ENCODE measurements at regions not wholly inside any gene's neighbourhood (a gene's known extent, or its start where the extent isn't known, plus 50 kb on each side); places are given as distances from the start of the nearest gene placed in this dataset.

DNA sequence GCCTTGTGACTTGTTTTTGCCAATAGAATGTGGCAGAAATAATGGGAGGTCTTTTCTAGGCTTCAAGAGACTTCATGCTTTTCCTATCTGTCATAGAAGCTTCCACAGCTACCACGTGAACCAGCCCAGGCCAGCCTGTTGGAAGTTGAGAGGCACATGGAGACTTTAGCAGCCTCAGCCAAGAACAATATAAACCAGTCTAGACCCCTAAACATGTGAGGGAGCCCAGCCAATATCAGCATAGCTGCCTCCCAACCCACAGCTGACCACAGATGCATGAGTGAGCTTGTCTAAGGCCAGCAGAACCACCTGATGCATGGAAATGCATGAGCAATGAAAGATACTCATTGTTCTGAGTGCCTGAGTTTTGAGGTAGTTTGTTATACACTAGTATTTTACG lies 540.7 kb upstream of the BTBD3 start:
- TF ChIP-seq POLR2AphosphoS5 (IDR thresholded peaks at IDR 0.05; ENCODE audit: low read depth, low read length) (no peak), FOXP2 (optimal IDR thresholded peaks at IDR 0.05; ENCODE audit: borderline replicate concordance, extremely low read depth, extremely low read length, insufficient read depth) (no peak), TAF1 (IDR thresholded peaks at IDR 0.05; ENCODE audit: borderline replicate concordance, insufficient read depth, low read length) (no peak), SIN3A (IDR thresholded peaks at IDR 0.05; ENCODE audit: borderline replicate concordance, insufficient read depth, low read length) (no peak)
- TF ChIP-seq, protein P1, sequence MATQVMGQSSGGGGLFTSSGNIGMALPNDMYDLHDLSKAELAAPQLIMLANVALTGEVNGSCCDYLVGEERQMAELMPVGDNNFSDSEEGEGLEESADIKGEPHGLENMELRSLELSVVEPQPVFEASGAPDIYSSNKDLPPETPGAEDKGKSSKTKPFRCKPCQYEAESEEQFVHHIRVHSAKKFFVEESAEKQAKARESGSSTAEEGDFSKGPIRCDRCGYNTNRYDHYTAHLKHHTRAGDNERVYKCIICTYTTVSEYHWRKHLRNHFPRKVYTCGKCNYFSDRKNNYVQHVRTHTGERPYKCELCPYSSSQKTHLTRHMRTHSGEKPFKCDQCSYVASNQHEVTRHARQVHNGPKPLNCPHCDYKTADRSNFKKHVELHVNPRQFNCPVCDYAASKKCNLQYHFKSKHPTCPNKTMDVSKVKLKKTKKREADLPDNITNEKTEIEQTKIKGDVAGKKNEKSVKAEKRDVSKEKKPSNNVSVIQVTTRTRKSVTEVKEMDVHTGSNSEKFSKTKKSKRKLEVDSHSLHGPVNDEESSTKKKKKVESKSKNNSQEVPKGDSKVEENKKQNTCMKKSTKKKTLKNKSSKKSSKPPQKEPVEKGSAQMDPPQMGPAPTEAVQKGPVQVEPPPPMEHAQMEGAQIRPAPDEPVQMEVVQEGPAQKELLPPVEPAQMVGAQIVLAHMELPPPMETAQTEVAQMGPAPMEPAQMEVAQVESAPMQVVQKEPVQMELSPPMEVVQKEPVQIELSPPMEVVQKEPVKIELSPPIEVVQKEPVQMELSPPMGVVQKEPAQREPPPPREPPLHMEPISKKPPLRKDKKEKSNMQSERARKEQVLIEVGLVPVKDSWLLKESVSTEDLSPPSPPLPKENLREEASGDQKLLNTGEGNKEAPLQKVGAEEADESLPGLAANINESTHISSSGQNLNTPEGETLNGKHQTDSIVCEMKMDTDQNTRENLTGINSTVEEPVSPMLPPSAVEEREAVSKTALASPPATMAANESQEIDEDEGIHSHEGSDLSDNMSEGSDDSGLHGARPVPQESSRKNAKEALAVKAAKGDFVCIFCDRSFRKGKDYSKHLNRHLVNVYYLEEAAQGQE (IDR thresholded peaks at IDR 0.05; ENCODE audit: insufficient read depth in 1 of 2, low read depth in 2 of 2, low read length in 2 of 2), result no peak

DNA sequence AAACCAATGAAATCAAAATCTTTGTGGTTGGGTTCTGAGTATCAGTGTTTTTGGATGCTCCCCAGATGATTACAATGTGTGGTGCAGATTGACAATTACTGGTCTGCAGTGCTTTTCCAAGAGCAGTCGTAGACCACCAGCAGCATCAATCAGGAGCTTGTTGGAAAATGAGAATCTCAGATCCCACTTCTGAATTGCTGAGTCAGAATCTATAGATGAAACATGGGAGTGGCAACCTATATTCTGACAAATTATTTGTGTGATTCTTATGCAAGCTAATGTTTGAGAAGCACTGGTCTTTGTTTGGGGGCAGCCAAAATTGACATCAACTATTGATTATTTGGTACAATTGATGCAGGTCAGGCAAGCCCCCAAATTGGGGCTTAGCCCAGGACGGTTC lies 539.9 kb upstream of the BTBD3 start:
- TF ChIP-seq, protein P1 (IDR thresholded peaks at IDR 0.05; ENCODE audit: insufficient read depth in 1 of 2, low read depth in 2 of 2, low read length in 2 of 2), result no peak
- TF ChIP-seq FOXP2 (optimal IDR thresholded peaks at IDR 0.05; ENCODE audit: borderline replicate concordance, extremely low read depth, extremely low read length, insufficient read depth) (no peak), SIN3A (IDR thresholded peaks at IDR 0.05; ENCODE audit: borderline replicate concordance, insufficient read depth, low read length) (no peak), POLR2AphosphoS5 (IDR thresholded peaks at IDR 0.05; ENCODE audit: low read depth, low read length) (no peak), TAF1 (IDR thresholded peaks at IDR 0.05; ENCODE audit: borderline replicate concordance, insufficient read depth, low read length) (no peak)

DNA sequence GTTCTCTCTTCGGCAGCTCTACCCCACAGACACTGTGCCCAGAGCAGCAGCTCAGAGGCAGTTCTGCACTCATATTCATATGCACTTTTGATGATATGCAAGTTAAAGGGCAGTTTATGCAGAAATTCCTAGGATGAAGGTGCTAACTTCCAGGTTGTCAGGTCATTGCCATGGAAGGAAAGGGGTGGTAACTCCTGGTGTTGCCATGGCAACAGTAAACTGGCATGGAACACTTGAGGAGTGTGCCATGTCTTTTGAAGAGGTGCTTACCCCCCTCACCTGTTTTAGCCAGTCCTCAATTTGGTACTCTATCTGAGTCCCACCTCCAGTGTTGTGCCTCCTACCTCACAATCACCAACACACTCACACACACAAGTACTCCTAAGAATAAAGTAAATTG lies 539.4 kb upstream of the BTBD3 start:
- TF ChIP-seq POLR2AphosphoS5 (IDR thresholded peaks at IDR 0.05; ENCODE audit: low read depth, low read length), result no peak
- TF ChIP-seq TAF1 (IDR thresholded peaks at IDR 0.05; ENCODE audit: borderline replicate concordance, insufficient read depth, low read length), result no peak
- no peak for TF ChIP-seq FOXP2 (optimal IDR thresholded peaks at IDR 0.05; ENCODE audit: borderline replicate concordance, extremely low read depth, extremely low read length, insufficient read depth)
- no peak for TF ChIP-seq SIN3A (IDR thresholded peaks at IDR 0.05; ENCODE audit: borderline replicate concordance, insufficient read depth, low read length)
- TF ChIP-seq, protein P1 (IDR thresholded peaks at IDR 0.05; ENCODE audit: insufficient read depth in 1 of 2, low read depth in 2 of 2, low read length in 2 of 2), result no peak

DNA sequence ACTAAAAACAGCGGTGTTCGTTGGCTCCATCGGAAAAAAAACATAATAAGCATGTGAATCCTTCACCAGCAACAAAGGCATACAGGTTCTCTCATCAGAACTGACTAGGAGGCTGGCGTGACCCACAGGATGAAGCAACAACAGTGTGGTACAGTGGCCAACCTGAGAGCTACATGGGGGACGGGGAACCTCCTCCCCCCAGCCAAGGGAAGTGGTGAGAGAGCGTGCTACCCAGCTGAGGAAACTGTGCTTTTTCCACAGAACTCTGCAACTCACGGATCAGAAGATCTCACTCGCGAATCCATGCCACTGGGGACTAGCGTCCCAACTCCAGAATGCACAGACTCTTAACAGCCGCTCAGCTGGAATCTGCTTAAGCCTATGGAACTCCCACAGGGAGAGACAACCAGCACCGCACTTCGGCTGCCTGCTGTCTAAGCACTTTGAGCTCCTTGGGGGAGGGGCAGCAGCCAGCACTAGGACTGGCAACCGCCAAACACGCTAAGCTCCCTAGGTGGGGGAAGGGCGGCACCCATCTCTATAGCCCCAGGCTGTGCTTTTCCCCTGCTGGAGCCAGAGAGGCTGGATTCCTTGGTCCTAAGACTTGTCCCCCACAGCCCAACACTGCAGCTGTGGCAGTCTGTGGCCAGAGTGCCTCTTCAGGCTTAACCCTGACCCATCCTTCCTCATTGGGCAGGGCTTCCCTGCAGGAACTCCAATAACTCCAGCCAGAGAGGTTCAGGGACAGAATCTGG lies 538.3 kb upstream of the BTBD3 start:
- TF ChIP-seq TAF1 (IDR thresholded peaks at IDR 0.05; ENCODE audit: borderline replicate concordance, insufficient read depth, low read length), result no peak
- no peak for TF ChIP-seq SIN3A (IDR thresholded peaks at IDR 0.05; ENCODE audit: borderline replicate concordance, insufficient read depth, low read length)

DNA sequence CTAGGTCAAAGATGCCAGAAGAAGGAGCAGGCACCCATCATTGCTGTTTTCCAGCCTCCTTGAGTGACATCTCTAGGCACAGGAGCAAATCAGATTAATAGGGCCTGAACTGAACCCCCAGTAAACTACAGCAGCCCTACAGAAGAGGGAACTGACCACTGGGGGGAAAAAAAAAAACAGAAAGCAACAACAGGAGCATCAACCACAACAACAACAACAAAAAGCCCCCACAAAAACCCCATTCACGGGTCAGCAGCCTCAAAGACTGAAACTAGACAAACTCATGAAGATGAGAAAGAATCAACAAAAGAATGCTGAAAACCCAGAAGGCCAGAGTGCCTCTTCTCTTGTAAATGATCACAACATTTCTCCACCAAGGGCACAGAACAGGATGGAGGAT lies 537.4 kb upstream of the BTBD3 start:
- TF ChIP-seq FOXP2 (optimal IDR thresholded peaks at IDR 0.05; ENCODE audit: borderline replicate concordance, extremely low read depth, extremely low read length, insufficient read depth) (no peak), TAF1 (IDR thresholded peaks at IDR 0.05; ENCODE audit: borderline replicate concordance, insufficient read depth, low read length) (no peak), SIN3A (IDR thresholded peaks at IDR 0.05; ENCODE audit: borderline replicate concordance, insufficient read depth, low read length) (no peak), POLR2AphosphoS5 (IDR thresholded peaks at IDR 0.05; ENCODE audit: low read depth, low read length) (no peak)
- TF ChIP-seq, protein P1 (IDR thresholded peaks at IDR 0.05; ENCODE audit: insufficient read depth in 1 of 2, low read depth in 2 of 2, low read length in 2 of 2), result no peak
